ENCODE measurements at regions not wholly inside any gene's neighbourhood (a gene's known extent, or its start where the extent isn't known, plus 50 kb on each side); places are given as distances from the start of the nearest gene placed in this dataset.

DNA sequence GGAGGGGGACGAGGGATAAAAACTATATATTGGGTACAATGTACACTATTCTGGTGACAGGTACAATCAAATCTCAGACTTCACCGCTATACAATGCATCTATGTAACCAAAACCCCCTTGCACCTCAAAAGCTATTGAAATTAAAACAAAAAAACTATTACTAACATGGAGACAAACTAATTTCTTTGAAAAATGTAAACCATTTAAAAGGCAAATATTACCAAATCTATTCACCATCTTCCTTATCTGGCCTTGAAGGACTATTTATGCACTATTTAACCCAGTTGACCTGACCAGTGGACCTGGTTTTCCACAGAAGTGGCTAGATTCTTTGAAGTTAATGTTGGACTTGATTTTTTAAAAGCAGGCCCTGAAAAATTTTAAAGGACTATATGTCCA lies 212.3 kb upstream of the RPS6KA3 start:
- Histone ChIP-seq H3K36me3 (ENCODE audit: control insufficient read depth in 2 of 2, insufficient read depth in 1 of 2, low read length in 2 of 2) (no peaks in the 10 kb centered on the region), H3K27ac (ENCODE audit: extremely low read depth, low read depth, low read length) (no peak overlapping the region), H3K4me3 (ENCODE audit: low read depth, low read length) (no peak overlapping the region), H3K4me1 (ENCODE audit: control insufficient read depth, insufficient read depth, low read length) (no peaks in the 10 kb centered on the region), H3K9me3 (ENCODE audit: control insufficient read depth, insufficient read depth, low read depth, low read length) (no peaks in the 10 kb centered on the region)
- TF ChIP-seq ZNF544 (tag by site-specific recombination; IDR thresholded peaks at IDR 0.05) (no peak), ZNF473 (tag by site-specific recombination; IDR thresholded peaks at IDR 0.05) (no peak), RBAK (tag by site-specific recombination; IDR thresholded peaks at IDR 0.05) (no peak), GLIS2 (tag by site-specific recombination; IDR thresholded peaks at IDR 0.05) (no peak), ZNF510 (tag by site-specific recombination; IDR thresholded peaks at IDR 0.05; ENCODE audit: insufficient replicate concordance) (no peak), ZNF623 (tag by site-specific recombination; IDR thresholded peaks at IDR 0.05) (no peak), ZNF404 (tag by site-specific recombination; IDR thresholded peaks at IDR 0.05) (no peak)
- TF ChIP-seq, protein P1, sequence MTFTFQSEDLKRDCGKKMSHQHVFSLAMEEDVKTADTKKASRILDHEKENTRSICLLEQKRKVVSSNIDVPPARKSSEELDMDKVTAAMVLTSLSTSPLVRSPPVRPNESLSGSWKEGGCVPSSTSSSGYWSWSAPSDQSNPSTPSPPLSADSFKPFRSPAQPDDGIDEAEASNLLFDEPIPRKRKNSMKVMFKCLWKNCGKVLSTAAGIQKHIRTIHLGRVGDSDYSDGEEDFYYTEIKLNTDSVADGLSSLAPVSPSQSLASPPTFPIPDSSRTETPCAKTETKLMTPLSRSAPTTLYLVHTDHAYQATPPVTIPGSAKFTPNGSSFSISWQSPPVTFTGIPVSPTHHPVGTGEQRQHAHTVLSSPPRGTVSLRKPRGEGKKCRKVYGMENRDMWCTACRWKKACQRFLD (tag by site-specific recombination; IDR thresholded peaks at IDR 0.05) = no peak
- ChIA-PET POLR2A (no interaction called here), CTCF (interaction anchor here (1.2 kb wide), 1 partner anchor 14 kb away, joined by 3 read pairs; no protein-coding TSS in a partner anchor)

DNA sequence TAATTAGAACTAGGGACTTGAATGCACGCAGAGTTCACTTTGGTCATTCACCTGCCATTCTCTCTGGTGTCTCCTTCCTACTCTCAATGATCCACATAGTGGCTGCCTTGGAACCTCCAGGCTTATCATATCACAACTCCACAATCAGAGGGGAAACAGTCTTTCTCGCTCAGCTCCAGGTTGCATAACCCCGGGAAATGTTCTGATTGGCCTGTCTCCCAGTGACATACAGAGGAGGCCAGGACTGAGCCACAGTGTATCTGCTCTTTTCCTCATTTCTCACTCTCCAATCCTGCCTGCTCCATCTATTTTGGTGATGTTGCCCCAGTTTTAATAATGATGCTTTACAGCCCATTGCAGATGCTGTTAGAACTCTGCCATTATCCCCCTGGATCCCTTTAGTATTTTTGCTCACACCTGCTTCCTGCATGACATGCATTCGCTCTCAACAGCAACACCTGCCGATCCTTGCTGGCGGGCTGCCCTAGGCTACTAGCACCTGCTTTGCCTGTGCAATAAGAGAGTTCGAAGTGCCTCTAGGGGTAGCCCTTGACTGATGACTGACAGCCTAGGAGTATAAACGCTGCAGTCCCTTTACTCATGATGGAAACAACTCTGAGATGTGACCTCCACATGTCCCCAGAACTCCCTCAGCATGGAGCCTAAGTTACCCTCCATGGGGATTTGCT lies 211.3 kb upstream of the RPS6KA3 start:
- Histone ChIP-seq H3K9me3 (ENCODE audit: control insufficient read depth, insufficient read depth, low read depth, low read length) (no peaks in the 10 kb centered on the region), H3K27ac (ENCODE audit: extremely low read depth, low read depth, low read length) (no peak overlapping the region), H3K36me3 (ENCODE audit: control insufficient read depth in 2 of 2, insufficient read depth in 1 of 2, low read length in 2 of 2) (no peaks in the 10 kb centered on the region), H3K4me3 (ENCODE audit: low read depth, low read length) (no peak overlapping the region), H3K4me1 (ENCODE audit: control insufficient read depth, insufficient read depth, low read length) (no peaks in the 10 kb centered on the region)
- POLR2A ChIA-PET = no interaction called here
- CTCF ChIA-PET = interaction anchor here (1.2 kb wide), 1 partner anchor 15 kb away, joined by 3 read pairs; no protein-coding TSS in a partner anchor
- TF ChIP-seq ZNF658 (tag by site-specific recombination; IDR thresholded peaks at IDR 0.05) = no peak

DNA sequence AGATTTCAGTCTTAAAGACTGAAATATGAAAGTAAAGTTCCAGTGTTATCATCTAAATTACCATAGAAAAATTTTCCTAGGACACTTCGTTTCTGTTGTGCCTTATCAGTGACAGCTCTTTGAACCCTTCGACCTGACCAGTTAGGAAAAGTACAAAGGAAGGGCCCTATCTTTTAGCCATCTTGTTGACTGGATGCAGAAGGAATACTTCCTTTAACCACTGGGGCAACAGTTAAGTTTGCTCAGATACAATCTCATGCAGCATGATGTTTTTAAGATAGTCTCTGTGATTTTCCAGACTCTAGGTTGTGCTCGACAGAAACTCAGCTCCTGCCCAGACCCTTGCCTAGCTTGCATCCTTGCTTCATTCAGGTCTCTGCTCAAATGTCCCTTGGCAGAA lies 210.5 kb upstream of the RPS6KA3 start:
- Histone ChIP-seq H3K4me3 (ENCODE audit: low read depth, low read length) (no peak overlapping the region), H3K36me3 (ENCODE audit: control insufficient read depth in 2 of 2, insufficient read depth in 1 of 2, low read length in 2 of 2) (no peaks in the 10 kb centered on the region), H3K4me1 (ENCODE audit: control insufficient read depth, insufficient read depth, low read length) (no peaks in the 10 kb centered on the region), H3K9me3 (ENCODE audit: control insufficient read depth, insufficient read depth, low read depth, low read length) (no peaks in the 10 kb centered on the region), H3K27ac (ENCODE audit: extremely low read depth, low read depth, low read length) (no peak overlapping the region)
- ChIA-PET POLR2A (no interaction called here), CTCF (no interaction called here)
- no peak for TF ChIP-seq ZNF416 (tag by site-specific recombination; IDR thresholded peaks at IDR 0.05)
- TF ChIP-seq ZNF658 (tag by site-specific recombination; IDR thresholded peaks at IDR 0.05) = no peak
- no peak for TF ChIP-seq ZNF221 (tag by site-specific recombination; IDR thresholded peaks at IDR 0.05; ENCODE audit: borderline replicate concordance)
- no peak for TF ChIP-seq ZSCAN16 (tag by site-specific recombination; IDR thresholded peaks at IDR 0.05)
- no peak for TF ChIP-seq GLI4 (tag by site-specific recombination; IDR thresholded peaks at IDR 0.05)
- TF ChIP-seq ZNF529 (tag by site-specific recombination; IDR thresholded peaks at IDR 0.05; ENCODE audit: insufficient replicate concordance) = no peak
- no peak for TF ChIP-seq ZNF560 (tag by site-specific recombination; IDR thresholded peaks at IDR 0.05; ENCODE audit: borderline replicate concordance)
- TF ChIP-seq ZNF140 (tag by site-specific recombination; IDR thresholded peaks at IDR 0.05) = no peak
- TF ChIP-seq SP2 (tag by site-specific recombination; IDR thresholded peaks at IDR 0.05) = no peak
- TF ChIP-seq ZIC2 (tag by site-specific recombination; IDR thresholded peaks at IDR 0.05) = no peak
- TF ChIP-seq, protein P2, sequence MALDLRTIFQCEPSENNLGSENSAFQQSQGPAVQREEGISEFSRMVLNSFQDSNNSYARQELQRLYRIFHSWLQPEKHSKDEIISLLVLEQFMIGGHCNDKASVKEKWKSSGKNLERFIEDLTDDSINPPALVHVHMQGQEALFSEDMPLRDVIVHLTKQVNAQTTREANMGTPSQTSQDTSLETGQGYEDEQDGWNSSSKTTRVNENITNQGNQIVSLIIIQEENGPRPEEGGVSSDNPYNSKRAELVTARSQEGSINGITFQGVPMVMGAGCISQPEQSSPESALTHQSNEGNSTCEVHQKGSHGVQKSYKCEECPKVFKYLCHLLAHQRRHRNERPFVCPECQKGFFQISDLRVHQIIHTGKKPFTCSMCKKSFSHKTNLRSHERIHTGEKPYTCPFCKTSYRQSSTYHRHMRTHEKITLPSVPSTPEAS (tag by site-specific recombination; IDR thresholded peaks at IDR 0.05) = no peak
- TF ChIP-seq, protein P3, sequence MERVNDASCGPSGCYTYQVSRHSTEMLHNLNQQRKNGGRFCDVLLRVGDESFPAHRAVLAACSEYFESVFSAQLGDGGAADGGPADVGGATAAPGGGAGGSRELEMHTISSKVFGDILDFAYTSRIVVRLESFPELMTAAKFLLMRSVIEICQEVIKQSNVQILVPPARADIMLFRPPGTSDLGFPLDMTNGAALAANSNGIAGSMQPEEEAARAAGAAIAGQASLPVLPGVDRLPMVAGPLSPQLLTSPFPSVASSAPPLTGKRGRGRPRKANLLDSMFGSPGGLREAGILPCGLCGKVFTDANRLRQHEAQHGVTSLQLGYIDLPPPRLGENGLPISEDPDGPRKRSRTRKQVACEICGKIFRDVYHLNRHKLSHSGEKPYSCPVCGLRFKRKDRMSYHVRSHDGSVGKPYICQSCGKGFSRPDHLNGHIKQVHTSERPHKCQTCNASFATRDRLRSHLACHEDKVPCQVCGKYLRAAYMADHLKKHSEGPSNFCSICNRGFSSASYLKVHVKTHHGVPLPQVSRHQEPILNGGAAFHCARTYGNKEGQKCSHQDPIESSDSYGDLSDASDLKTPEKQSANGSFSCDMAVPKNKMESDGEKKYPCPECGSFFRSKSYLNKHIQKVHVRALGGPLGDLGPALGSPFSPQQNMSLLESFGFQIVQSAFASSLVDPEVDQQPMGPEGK (tag by site-specific recombination; IDR thresholded peaks at IDR 0.05) = no peak
